ENCODE measurements at regions not wholly inside any gene's neighbourhood (a gene's known extent, or its start where the extent isn't known, plus 50 kb on each side); places are given as distances from the start of the nearest gene placed in this dataset.

DNA sequence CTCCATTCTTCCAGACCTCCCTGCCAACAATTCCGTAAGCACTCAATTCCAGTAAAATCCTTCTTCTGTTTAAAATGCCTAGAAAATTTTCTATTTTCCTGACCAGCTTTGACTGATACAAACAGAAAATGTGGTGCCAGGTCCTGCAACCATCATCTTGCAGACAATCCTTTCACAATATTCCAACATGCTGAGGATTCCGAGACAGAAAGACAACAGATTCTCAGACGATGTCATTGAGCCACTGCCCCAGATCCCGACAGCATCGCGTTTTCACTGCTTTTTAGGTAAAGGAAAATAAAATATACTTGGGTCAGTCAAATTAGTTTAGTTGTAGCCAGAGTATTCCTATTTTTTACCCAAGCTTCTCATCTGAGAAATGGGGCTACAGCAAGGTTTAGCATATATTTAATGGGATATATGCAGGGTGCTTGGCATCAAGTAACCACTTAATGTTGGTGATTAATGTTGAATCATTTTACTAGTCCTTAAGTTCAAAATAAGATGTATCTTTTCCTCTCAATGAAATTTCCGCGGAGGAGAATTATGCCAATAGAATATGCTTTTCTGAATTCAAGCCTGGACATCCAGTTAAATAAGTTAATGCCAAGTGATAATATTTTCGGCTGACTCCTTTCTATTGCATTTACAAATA is 866.6 kb downstream of the SLC4A3 start:
- DNase-seq (ENCODE audit: low spot score in 2 of 2): no peak
- H3K4me3 ChIP-seq: no peak overlapping the region
- no peaks in the 10 kb centered on the region for H3K36me3 ChIP-seq
- no peaks in the 10 kb centered on the region for H3K27me3 ChIP-seq
- intact Hi-C loops (cut with DNase I): no loop called here
- H3K9me3 ChIP-seq: no peaks in the 10 kb centered on the region
- no peaks in the 10 kb centered on the region for H3K4me1 ChIP-seq
- TF ChIP-seq, protein P1, sequence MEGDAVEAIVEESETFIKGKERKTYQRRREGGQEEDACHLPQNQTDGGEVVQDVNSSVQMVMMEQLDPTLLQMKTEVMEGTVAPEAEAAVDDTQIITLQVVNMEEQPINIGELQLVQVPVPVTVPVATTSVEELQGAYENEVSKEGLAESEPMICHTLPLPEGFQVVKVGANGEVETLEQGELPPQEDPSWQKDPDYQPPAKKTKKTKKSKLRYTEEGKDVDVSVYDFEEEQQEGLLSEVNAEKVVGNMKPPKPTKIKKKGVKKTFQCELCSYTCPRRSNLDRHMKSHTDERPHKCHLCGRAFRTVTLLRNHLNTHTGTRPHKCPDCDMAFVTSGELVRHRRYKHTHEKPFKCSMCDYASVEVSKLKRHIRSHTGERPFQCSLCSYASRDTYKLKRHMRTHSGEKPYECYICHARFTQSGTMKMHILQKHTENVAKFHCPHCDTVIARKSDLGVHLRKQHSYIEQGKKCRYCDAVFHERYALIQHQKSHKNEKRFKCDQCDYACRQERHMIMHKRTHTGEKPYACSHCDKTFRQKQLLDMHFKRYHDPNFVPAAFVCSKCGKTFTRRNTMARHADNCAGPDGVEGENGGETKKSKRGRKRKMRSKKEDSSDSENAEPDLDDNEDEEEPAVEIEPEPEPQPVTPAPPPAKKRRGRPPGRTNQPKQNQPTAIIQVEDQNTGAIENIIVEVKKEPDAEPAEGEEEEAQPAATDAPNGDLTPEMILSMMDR (IDR thresholded peaks at IDR 0.05): no peak
- H3K27ac ChIP-seq: no peak overlapping the region

GRCh38 chr2:220496513-220496912 is 869.1 kb downstream of the SLC4A3 start:
- no peaks in the 10 kb centered on the region for H3K27me3 ChIP-seq
- H3K9me3 ChIP-seq: no peaks in the 10 kb centered on the region
- no peak overlapping the region for H3K27ac ChIP-seq
- intact Hi-C loops (cut with DNase I): no loop called here
- H3K36me3 ChIP-seq: no peaks in the 10 kb centered on the region
- H3K4me1 ChIP-seq: no peaks in the 10 kb centered on the region
- H3K4me3 ChIP-seq: no peak overlapping the region
- TF ChIP-seq, protein P1 (IDR thresholded peaks at IDR 0.05): no peak
- DNase-seq (ENCODE audit: low spot score in 2 of 2): no peak

GRCh38 chr2:220499225-220499624 is 871.8 kb downstream of the SLC4A3 start:
- H3K9me3 ChIP-seq: no peaks in the 10 kb centered on the region
- DNase-seq (ENCODE audit: low spot score in 2 of 2): peak in 1 of 2 donors; percentile 62
- H3K27ac ChIP-seq: no peak overlapping the region
- intact Hi-C loops (cut with DNase I): loop anchor here (2.0 kb wide), 1 partner anchor 50 kb away; no protein-coding TSS in a partner anchor
- TF ChIP-seq, protein P1 (IDR thresholded peaks at IDR 0.05): no peak
- H3K36me3 ChIP-seq: no peaks in the 10 kb centered on the region
- no peaks in the 10 kb centered on the region for H3K4me1 ChIP-seq
- H3K4me3 ChIP-seq: no peak overlapping the region
- no peaks in the 10 kb centered on the region for H3K27me3 ChIP-seq

- no peak for DNase-seq (ENCODE audit: low spot score in 2 of 2)
- TF ChIP-seq, protein P1 (IDR thresholded peaks at IDR 0.05): no peak
- Histone ChIP-seq H3K27ac (no peak overlapping the region), H3K27me3 (no peaks in the 10 kb centered on the region), H3K4me1 (no peaks in the 10 kb centered on the region), H3K9me3 (no peaks in the 10 kb centered on the region), H3K4me3 (no peak overlapping the region), H3K36me3 (no peaks in the 10 kb centered on the region)
- intact Hi-C loops (cut with DNase I): no loop called here
Measured at GRCh38 chr2:220502539-220502938, 875.1 kb downstream of the SLC4A3 start.

- Histone ChIP-seq H3K27ac (no peak overlapping the region), H3K36me3 (no peaks in the 10 kb centered on the region), H3K4me1 (no peaks in the 10 kb centered on the region), H3K27me3 (no peaks in the 10 kb centered on the region), H3K4me3 (no peak overlapping the region), H3K9me3 (no peaks in the 10 kb centered on the region)
- TF ChIP-seq, protein P1 (IDR thresholded peaks at IDR 0.05): no peak
- DNase-seq (ENCODE audit: low spot score in 2 of 2): no peak
- intact Hi-C loops (cut with DNase I): no loop called here
Measured at GRCh38 chr2:220503431-220503830, 876.0 kb downstream of the SLC4A3 start.

Measured in ascending aorta (tissue), 2 donors.